ENCODE measurements at regions not wholly inside any gene's neighbourhood (a gene's known extent, or its start where the extent isn't known, plus 50 kb on each side); places are given as distances from the start of the nearest gene placed in this dataset.

- Histone ChIP-seq H3K4me1 (ENCODE audit: control insufficient read depth, insufficient read depth, low read length) (no peaks in the 10 kb centered on the region), H3K36me3 (ENCODE audit: control insufficient read depth, insufficient read depth, low read length) (no peaks in the 10 kb centered on the region), H3K4me3 (ENCODE audit: low read depth in 2 of 2, low read length in 2 of 2) (no peak overlapping the region), H3K27me3 (ENCODE audit: control insufficient read depth, insufficient read depth, low read length) (no peaks in the 10 kb centered on the region; the same call in 1 of the 2 replicates), H3K9me3 (ENCODE audit: control insufficient read depth, insufficient read depth, low read depth, low read length) (no peaks in the 10 kb centered on the region), H3K27ac (ENCODE audit: low read length) (no peak overlapping the region)
- intact Hi-C loops (cut with micrococcal nuclease; ENCODE audit: unreplicated experiment) (no loop called here), in situ Hi-C loops (cut with HindIII; ENCODE audit: low pct_unique_long_range_greater_than_20kb, low sequenced_read_pairs) (no loop called here)
- no TSS peak for BruUV-seq (replicated peaks)
- no peak for DNase-seq (ENCODE audit: low read depth, low spot score)
- ChIA-PET POLR2A (no interaction called here), CTCF (no interaction called here)
- TF ChIP-seq CTCF (IDR thresholded peaks at IDR 0.05): no peak
- no peak for TF ChIP-seq POLR2AphosphoS5 (IDR thresholded peaks at IDR 0.05; ENCODE audit: low read depth, low read length)
- TF ChIP-seq REST (IDR thresholded peaks at IDR 0.05; ENCODE audit: insufficient read depth in 1 of 2, low read depth in 2 of 2, low read length in 1 of 2): no peak
- TF ChIP-seq TCF7L2 (IDR thresholded peaks at IDR 0.05; ENCODE audit: low read depth, low read length): no peak
- no peak for TF ChIP-seq SIN3A (IDR thresholded peaks at IDR 0.05; ENCODE audit: borderline replicate concordance, insufficient read depth, low read depth, low read length)
- no peak for ATAC-seq
Observed at GRCh38 chr5:128896675-128897074, 68.6 kb upstream of the SLC27A6 start.

- no peak for ATAC-seq
- no TSS peak for BruUV-seq (replicated peaks)
- no peak for TF ChIP-seq SIN3A (IDR thresholded peaks at IDR 0.05; ENCODE audit: borderline replicate concordance, insufficient read depth, low read depth, low read length)
- no peak for TF ChIP-seq POLR2AphosphoS5 (IDR thresholded peaks at IDR 0.05; ENCODE audit: low read depth, low read length)
- TF ChIP-seq REST (IDR thresholded peaks at IDR 0.05; ENCODE audit: insufficient read depth in 1 of 2, low read depth in 2 of 2, low read length in 1 of 2): no peak
- TF ChIP-seq TCF7L2 (IDR thresholded peaks at IDR 0.05; ENCODE audit: low read depth, low read length): no peak
- no peak for TF ChIP-seq CTCF (IDR thresholded peaks at IDR 0.05)
- H3K4me3 ChIP-seq (ENCODE audit: low read depth in 2 of 2, low read length in 2 of 2): no peak overlapping the region
- H3K9me3 ChIP-seq (ENCODE audit: control insufficient read depth, insufficient read depth, low read depth, low read length): no peaks in the 10 kb centered on the region
- POLR2A ChIA-PET: no interaction called here
- in situ Hi-C loops (cut with HindIII; ENCODE audit: low pct_unique_long_range_greater_than_20kb, low sequenced_read_pairs) (no loop called here), intact Hi-C loops (cut with micrococcal nuclease; ENCODE audit: unreplicated experiment) (loop anchor here (10.0 kb wide), 1 partner anchor 221 kb away; no protein-coding TSS in a partner anchor)
- H3K27me3 ChIP-seq (ENCODE audit: control insufficient read depth, insufficient read depth, low read length): no peaks in the 10 kb centered on the region
- no peak overlapping the region for H3K27ac ChIP-seq (ENCODE audit: low read length)
- no peak for DNase-seq (ENCODE audit: low read depth, low spot score)
- H3K4me1 ChIP-seq (ENCODE audit: control insufficient read depth, insufficient read depth, low read length): no peaks in the 10 kb centered on the region
- CTCF ChIA-PET: no interaction called here
- H3K36me3 ChIP-seq (ENCODE audit: control insufficient read depth, insufficient read depth, low read length): no peaks in the 10 kb centered on the region
Observed at GRCh38 chr5:128903550-128903949, 61.7 kb upstream of the SLC27A6 start.
